Loucy (cell line): ENCODE measurements at regions not wholly inside any gene's neighbourhood (a gene's known extent, or its start where the extent isn't known, plus 50 kb on each side); places are given as distances from the start of the nearest gene placed in this dataset.

Source experiments
- H2AFZ ChIP-seq: fragments of 200-600 bp; sonication (generic); 2 replicates; pipeline ENCODE4 v1.6.0; 2016; ENCODE audit warnings: antibody characterized with exemption, mild to moderate bottlenecking, low read length, moderate library complexity
- H3F3A ChIP-seq: fragments of 200-600 bp; 2 replicates; pipeline ENCODE4 v1.6.0; 2016; ENCODE audit warnings: antibody characterized with exemption, low read depth, mild to moderate bottlenecking
- H3K27me3 ChIP-seq: fragments of 200-600 bp; sonication (generic); 2 replicates; pipeline ENCODE4 v1.6.1; 2014; ENCODE audit warnings: low read length, mild to moderate bottlenecking; ENCODE audit not compliant: insufficient read depth, poor library complexity, severe bottlenecking
- H3K36me3 ChIP-seq: fragments of 200-600 bp; sonication (generic); 2 replicates; pipeline ENCODE4 v1.6.1; 2016; ENCODE audit warnings: low read length; ENCODE audit not compliant: insufficient read depth
- H3K4me1 ChIP-seq: fragments of 200-600 bp; sonication (generic); 2 replicates; pipeline ENCODE4 v1.5.1; 2014; ENCODE audit warnings: low read length, mild to moderate bottlenecking; ENCODE audit not compliant: insufficient read depth, poor library complexity, severe bottlenecking
- H3K4me2 ChIP-seq: fragments of 200-600 bp; sonication (generic); 2 replicates; pipeline ENCODE4 v1.6.0; 2014; ENCODE audit warnings: antibody characterized with exemption, low read length, low read depth, mild to moderate bottlenecking; ENCODE audit not compliant: poor library complexity, severe bottlenecking
- H3K4me3 ChIP-seq: fragments of 200-600 bp; sonication (generic); 2 replicates; pipeline ENCODE4 v1.5.1; 2014; ENCODE audit warnings: low read length, mild to moderate bottlenecking, mixed read lengths; ENCODE audit not compliant: poor library complexity, severe bottlenecking
- H3K79me2 ChIP-seq: fragments of 200-600 bp; sonication (generic); 2 replicates; pipeline ENCODE4 v1.6.1; 2014; ENCODE audit warnings: low read length; ENCODE audit not compliant: insufficient read depth
- H3K9ac ChIP-seq: fragments of 200-600 bp; sonication (generic); 2 replicates; pipeline ENCODE4 v1.6.0; 2014; ENCODE audit warnings: mild to moderate bottlenecking, low read depth, low read length, moderate library complexity; ENCODE audit not compliant: poor library complexity, severe bottlenecking
- H3K9me2 ChIP-seq: fragments of 200-600 bp; sonication (generic); replicated peaks from 2 replicates; pipeline ENCODE4 v1.6.1; 2016; ENCODE audit warnings: low read depth, low read length, mixed read lengths
- H3K9me3 ChIP-seq: fragments of 200-600 bp; sonication (generic); 2 replicates; pipeline ENCODE4 v1.6.1; 2014; ENCODE audit warnings: mild to moderate bottlenecking, antibody characterized with exemption, low read length, low read depth; ENCODE audit not compliant: insufficient read depth
- H4K20me1 ChIP-seq: fragments of 200-600 bp; sonication (generic); 2 replicates; pipeline ENCODE4 v1.6.0; 2014; ENCODE audit warnings: antibody characterized with exemption, low read length, mild to moderate bottlenecking; ENCODE audit not compliant: insufficient read depth, poor library complexity, severe bottlenecking
- CTCF ChIP-seq: fragments of 200-600 bp; sonication (generic); conservative IDR thresholded peaks from 2 replicates; pipeline ENCODE4 v1.5.1; 2014; ENCODE audit warnings: mild to moderate bottlenecking, antibody characterized with exemption, low read length
- EZH2phosphoT487 ChIP-seq: fragments of 200-600 bp; IDR thresholded peaks from 2 replicates; pipeline ENCODE4 v1.6.1; 2018; ENCODE audit warnings: antibody characterized with exemption, mild to moderate bottlenecking, moderate library complexity, borderline replicate concordance

GRCh38 chrX:125713633-125714032, 394.0 kb downstream of the TEX13C start:
- H4K20me1 ChIP-seq, result no peaks in the 10 kb centered on the region
- no peaks in the 10 kb centered on the region for H3K9me3 ChIP-seq
- H3K9me2 ChIP-seq, result no peaks in the 10 kb centered on the region
- no peaks in the 10 kb centered on the region for H3K36me3 ChIP-seq
- H2AFZ ChIP-seq, result no peak overlapping the region
- H3F3A ChIP-seq, result no peaks in the 10 kb centered on the region
- no peak overlapping the region for H3K9ac ChIP-seq
- no peak overlapping the region for H3K4me3 ChIP-seq
- H3K4me2 ChIP-seq, result no peak overlapping the region
- no peaks in the 10 kb centered on the region for H3K79me2 ChIP-seq
- TF ChIP-seq CTCF, result no peak
- no peak for TF ChIP-seq EZH2phosphoT487
- H3K27me3 ChIP-seq, result no peaks in the 10 kb centered on the region
- no peaks in the 10 kb centered on the region for H3K4me1 ChIP-seq

- no peaks in the 10 kb centered on the region for H3K27me3 ChIP-seq
- H3K9ac ChIP-seq, result no peak overlapping the region
- no peak overlapping the region for H3K4me3 ChIP-seq
- no peak overlapping the region for H2AFZ ChIP-seq
- no peak overlapping the region for H3K4me2 ChIP-seq
- TF ChIP-seq CTCF (no peak), EZH2phosphoT487 (no peak)
- no peaks in the 10 kb centered on the region for H3K79me2 ChIP-seq
- H3F3A ChIP-seq, result no peaks in the 10 kb centered on the region
- H3K36me3 ChIP-seq, result no peaks in the 10 kb centered on the region
- no peaks in the 10 kb centered on the region for H3K9me2 ChIP-seq
- no peaks in the 10 kb centered on the region for H3K9me3 ChIP-seq
- H3K4me1 ChIP-seq, result no peaks in the 10 kb centered on the region
- no peaks in the 10 kb centered on the region for H4K20me1 ChIP-seq
Observed at GRCh38 chrX:125727117-125727516, 407.4 kb downstream of the TEX13C start.

- Histone ChIP-seq H3K9ac (no peak overlapping the region), H3K27me3 (no peaks in the 10 kb centered on the region), H3K79me2 (no peaks in the 10 kb centered on the region), H3K4me2 (no peak overlapping the region), H3K36me3 (no peaks in the 10 kb centered on the region), H3F3A (no peaks in the 10 kb centered on the region), H4K20me1 (no peaks in the 10 kb centered on the region), H3K4me3 (no peak overlapping the region), H3K9me3 (no peaks in the 10 kb centered on the region), H3K4me1 (no peaks in the 10 kb centered on the region), H2AFZ (no peak overlapping the region), H3K9me2 (no peaks in the 10 kb centered on the region)
- TF ChIP-seq EZH2phosphoT487, result no peak
- no peak for TF ChIP-seq CTCF
Observed at GRCh38 chrX:125736008-125736729, 416.5 kb downstream of the TEX13C start.
